ENCODE measurements at regions not wholly inside any gene's neighbourhood (a gene's known extent, or its start where the extent isn't known, plus 50 kb on each side); places are given as distances from the start of the nearest gene placed in this dataset.

DNA sequence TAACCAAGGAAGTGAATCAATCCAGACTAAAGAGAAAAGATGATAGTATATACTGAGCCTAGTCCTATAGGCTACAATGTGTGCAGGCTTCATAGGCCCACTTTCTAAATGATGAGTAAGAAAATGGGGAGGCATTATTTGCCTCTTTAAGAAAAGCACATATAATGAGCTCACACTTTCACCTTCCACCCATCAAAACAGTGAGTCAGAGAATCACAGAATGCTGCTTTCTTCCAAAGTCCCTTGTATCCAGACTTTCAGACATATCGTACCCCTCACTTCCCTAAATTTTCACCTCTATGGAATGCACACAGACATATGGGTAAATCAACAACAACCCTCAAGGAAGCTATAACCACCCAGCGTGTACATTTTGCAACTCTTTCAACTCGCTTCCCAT, 286.4 kb upstream of the PRKD1 start:
- H3K27me3 ChIP-seq (ENCODE audit: control insufficient read depth, insufficient read depth, low read length) = no peaks in the 10 kb centered on the region
- H3K4me3 ChIP-seq (ENCODE audit: low read length) = no peak overlapping the region
- DNase-seq (ENCODE audit: low read depth, low spot score) = no peak
- no peaks in the 10 kb centered on the region for H3K4me1 ChIP-seq (ENCODE audit: control insufficient read depth, insufficient read depth, low read length)
- no peaks in the 10 kb centered on the region for H3K36me3 ChIP-seq (ENCODE audit: control insufficient read depth, insufficient read depth, low read length)
- no peak overlapping the region for H3K27ac ChIP-seq (ENCODE audit: low read length)
- WGBS (ENCODE audit: insufficient coverage, insufficient read length) = no CpG with 5 or more reads among the region's 3 CpGs
- H3K9me3 ChIP-seq (ENCODE audit: control insufficient read depth, insufficient read depth, low read length) = no peaks in the 10 kb centered on the region

DNA sequence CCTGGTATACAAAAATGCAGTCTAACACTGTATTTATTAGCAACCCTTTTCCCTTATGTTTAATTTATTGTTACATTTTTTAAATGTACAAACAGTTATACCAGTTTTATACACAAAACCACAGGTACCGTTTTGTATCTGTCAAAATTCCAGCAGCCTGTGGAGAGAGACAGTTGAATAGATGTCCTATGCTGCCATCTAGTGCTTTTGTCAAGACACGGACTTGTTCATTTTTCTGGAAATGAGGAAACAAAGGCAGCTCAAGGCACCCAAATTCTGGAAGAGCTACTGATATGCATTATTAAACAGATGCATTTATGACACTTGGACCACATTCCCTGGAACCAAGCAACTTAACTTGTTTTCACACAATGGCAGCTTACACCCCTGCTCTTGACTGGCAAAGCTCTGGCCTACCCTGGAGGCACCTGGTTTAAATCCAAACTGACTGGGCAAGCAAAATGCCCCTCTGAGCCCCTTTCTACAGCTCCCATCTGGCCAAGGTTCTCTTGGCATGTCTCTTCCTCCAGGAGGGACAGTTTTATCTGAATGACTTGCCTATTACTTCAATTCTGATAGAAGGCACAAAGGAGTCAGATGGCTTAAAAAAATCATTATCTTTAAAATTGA, 286.9 kb upstream of the PRKD1 start:
- Histone ChIP-seq H3K4me1 (ENCODE audit: control insufficient read depth, insufficient read depth, low read length) (no peaks in the 10 kb centered on the region), H3K9me3 (ENCODE audit: control insufficient read depth, insufficient read depth, low read length) (no peaks in the 10 kb centered on the region), H3K36me3 (ENCODE audit: control insufficient read depth, insufficient read depth, low read length) (no peaks in the 10 kb centered on the region), H3K27ac (ENCODE audit: low read length) (no peak overlapping the region), H3K27me3 (ENCODE audit: control insufficient read depth, insufficient read depth, low read length) (no peaks in the 10 kb centered on the region), H3K4me3 (ENCODE audit: low read length) (no peak overlapping the region)
- WGBS (ENCODE audit: insufficient coverage, insufficient read length) = no CpG with 5 or more reads among the region's 2 CpGs
- peak; percentile 20 for DNase-seq (ENCODE audit: low read depth, low spot score)

DNA sequence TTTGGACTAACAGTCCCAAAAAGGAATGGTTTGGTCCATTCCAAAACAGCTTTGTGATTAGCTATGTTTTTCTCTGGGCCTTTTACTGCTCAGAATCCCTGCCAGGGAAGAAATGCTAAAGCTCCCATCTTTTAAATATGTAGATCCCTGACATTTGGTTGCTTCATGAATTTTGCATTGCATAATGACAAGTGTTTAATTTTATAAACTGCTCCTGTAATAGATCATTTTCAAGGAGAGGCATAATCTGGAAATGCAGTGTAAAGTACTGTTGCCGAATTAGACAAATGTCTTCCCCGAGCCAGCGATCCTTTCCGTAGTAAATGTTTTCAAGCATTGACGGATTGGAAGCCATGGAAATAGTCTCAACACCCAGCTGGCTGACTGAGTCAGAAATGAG, 291.3 kb upstream of the PRKD1 start:
- H3K36me3 ChIP-seq (ENCODE audit: control insufficient read depth, insufficient read depth, low read length) = no peaks in the 10 kb centered on the region
- no CpG with 5 or more reads among the region's 5 CpGs for WGBS (ENCODE audit: insufficient coverage, insufficient read length)
- H3K4me3 ChIP-seq (ENCODE audit: low read length) = no peak overlapping the region
- no peak overlapping the region for H3K27ac ChIP-seq (ENCODE audit: low read length)
- H3K27me3 ChIP-seq (ENCODE audit: control insufficient read depth, insufficient read depth, low read length) = no peaks in the 10 kb centered on the region
- no peak for DNase-seq (ENCODE audit: low read depth, low spot score)
- H3K9me3 ChIP-seq (ENCODE audit: control insufficient read depth, insufficient read depth, low read length) = no peaks in the 10 kb centered on the region
- H3K4me1 ChIP-seq (ENCODE audit: control insufficient read depth, insufficient read depth, low read length) = no peaks in the 10 kb centered on the region

DNA sequence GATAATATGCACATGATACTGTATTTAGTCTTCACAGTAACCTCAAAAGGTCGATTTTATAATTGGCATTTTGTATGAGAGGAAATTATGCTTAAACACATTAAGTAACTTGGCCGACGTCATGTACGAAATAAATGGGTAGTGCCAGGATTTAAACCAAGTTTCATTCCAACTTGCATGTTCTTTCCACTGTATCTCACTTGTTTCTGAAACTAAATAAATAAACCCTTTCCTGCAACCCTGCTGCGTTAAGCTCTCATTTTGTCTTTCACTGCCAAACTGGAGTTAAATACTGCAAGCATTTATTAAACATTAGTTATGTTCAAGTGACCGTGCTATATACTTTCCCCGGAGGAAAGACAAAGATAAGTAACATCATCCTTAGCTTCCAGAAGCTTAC, 293.9 kb upstream of the PRKD1 start:
- Histone ChIP-seq H3K36me3 (ENCODE audit: control insufficient read depth, insufficient read depth, low read length) (no peaks in the 10 kb centered on the region), H3K4me3 (ENCODE audit: low read length) (no peak overlapping the region), H3K4me1 (ENCODE audit: control insufficient read depth, insufficient read depth, low read length) (no peaks in the 10 kb centered on the region), H3K27me3 (ENCODE audit: control insufficient read depth, insufficient read depth, low read length) (no peaks in the 10 kb centered on the region), H3K9me3 (ENCODE audit: control insufficient read depth, insufficient read depth, low read length) (no peaks in the 10 kb centered on the region), H3K27ac (ENCODE audit: low read length) (no peak overlapping the region)
- DNase-seq (ENCODE audit: low read depth, low spot score) = no peak
- no CpG with 5 or more reads among the region's 7 CpGs for WGBS (ENCODE audit: insufficient coverage, insufficient read length)

- Histone ChIP-seq H3K4me1 (ENCODE audit: control insufficient read depth, insufficient read depth, low read length) (no peaks in the 10 kb centered on the region), H3K9me3 (ENCODE audit: control insufficient read depth, insufficient read depth, low read length) (no peaks in the 10 kb centered on the region), H3K27me3 (ENCODE audit: control insufficient read depth, insufficient read depth, low read length) (no peaks in the 10 kb centered on the region), H3K36me3 (ENCODE audit: control insufficient read depth, insufficient read depth, low read length) (no peaks in the 10 kb centered on the region), H3K4me3 (ENCODE audit: low read length) (no peak overlapping the region), H3K27ac (ENCODE audit: low read length) (no peak overlapping the region)
- no peak for DNase-seq (ENCODE audit: low read depth, low spot score)
- no CpG with 5 or more reads among the region's 2 CpGs for WGBS (ENCODE audit: insufficient coverage, insufficient read length)
Measured at GRCh38 chr14:30223385-30223785, 295.7 kb upstream of the PRKD1 start.

DNA sequence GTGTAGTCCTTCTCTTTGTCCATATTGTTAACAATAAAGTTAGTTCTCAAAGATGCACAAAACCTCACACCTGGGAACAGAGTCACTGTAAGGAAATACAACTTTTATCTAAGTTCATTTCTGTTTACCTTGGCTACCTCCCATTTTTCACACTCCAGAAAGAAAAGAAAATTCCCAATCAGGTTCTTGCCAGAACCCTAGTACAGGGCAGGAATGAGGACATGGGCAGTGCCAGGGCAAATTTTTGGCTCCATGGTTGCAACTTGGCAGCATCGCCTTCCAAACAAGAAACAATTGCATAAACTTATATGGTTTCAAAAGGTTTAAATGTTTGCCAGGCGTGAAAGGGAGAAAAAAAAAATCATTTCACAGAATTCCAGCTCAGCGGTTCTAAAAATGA, 296.3 kb upstream of the PRKD1 start:
- no peaks in the 10 kb centered on the region for H3K27me3 ChIP-seq (ENCODE audit: control insufficient read depth, insufficient read depth, low read length)
- H3K27ac ChIP-seq (ENCODE audit: low read length) = no peak overlapping the region
- no peaks in the 10 kb centered on the region for H3K9me3 ChIP-seq (ENCODE audit: control insufficient read depth, insufficient read depth, low read length)
- no peak for DNase-seq (ENCODE audit: low read depth, low spot score)
- no peaks in the 10 kb centered on the region for H3K36me3 ChIP-seq (ENCODE audit: control insufficient read depth, insufficient read depth, low read length)
- no CpG with 5 or more reads among the region's 3 CpGs for WGBS (ENCODE audit: insufficient coverage, insufficient read length)
- H3K4me3 ChIP-seq (ENCODE audit: low read length) = no peak overlapping the region
- H3K4me1 ChIP-seq (ENCODE audit: control insufficient read depth, insufficient read depth, low read length) = no peaks in the 10 kb centered on the region

GRCh38 chr14:30225176-30225575, 297.5 kb upstream of the PRKD1 start:
- DNase-seq (ENCODE audit: low read depth, low spot score) = no peak
- no peaks in the 10 kb centered on the region for H3K4me1 ChIP-seq (ENCODE audit: control insufficient read depth, insufficient read depth, low read length)
- WGBS (ENCODE audit: insufficient coverage, insufficient read length) = no CpG with 5 or more reads among the region's 1 CpG

DNA sequence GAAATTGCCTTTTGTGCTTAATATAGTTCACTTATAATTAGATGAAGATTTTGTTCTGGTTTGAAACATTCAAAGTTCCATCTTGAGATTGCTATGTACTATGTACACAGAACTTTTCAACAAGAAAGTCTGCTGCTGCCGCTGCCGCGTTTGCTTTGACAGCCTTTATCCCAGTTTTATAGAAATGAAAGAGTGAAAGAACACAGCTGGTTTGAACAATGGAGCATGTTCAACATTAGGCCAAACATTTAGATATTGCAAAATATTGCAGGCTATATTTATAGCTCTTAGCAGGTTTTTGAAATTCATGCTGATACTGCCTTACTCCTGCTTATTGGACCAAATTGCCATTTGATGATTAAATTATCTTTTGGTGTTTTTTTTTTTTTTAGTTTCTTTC, 299.8 kb upstream of the PRKD1 start:
- H3K9me3 ChIP-seq (ENCODE audit: control insufficient read depth, insufficient read depth, low read length) = no peaks in the 10 kb centered on the region
- DNase-seq (ENCODE audit: low read depth, low spot score) = no peak
- no peaks in the 10 kb centered on the region for H3K36me3 ChIP-seq (ENCODE audit: control insufficient read depth, insufficient read depth, low read length)
- H3K27me3 ChIP-seq (ENCODE audit: control insufficient read depth, insufficient read depth, low read length) = no peaks in the 10 kb centered on the region
- no peaks in the 10 kb centered on the region for H3K4me1 ChIP-seq (ENCODE audit: control insufficient read depth, insufficient read depth, low read length)
- no peak overlapping the region for H3K27ac ChIP-seq (ENCODE audit: low read length)
- no peak overlapping the region for H3K4me3 ChIP-seq (ENCODE audit: low read length)
- WGBS (ENCODE audit: insufficient coverage, insufficient read length) = no CpG with 5 or more reads among the region's 3 CpGs

More at GRCh38 chr14:30225176-30225575, 297.5 kb upstream of the PRKD1 start:
- Histone ChIP-seq H3K4me3 (ENCODE audit: low read length) (no peak overlapping the region), H3K36me3 (ENCODE audit: control insufficient read depth, insufficient read depth, low read length) (no peaks in the 10 kb centered on the region), H3K27me3 (ENCODE audit: control insufficient read depth, insufficient read depth, low read length) (no peaks in the 10 kb centered on the region), H3K27ac (ENCODE audit: low read length) (no peak overlapping the region), H3K9me3 (ENCODE audit: control insufficient read depth, insufficient read depth, low read length) (no peaks in the 10 kb centered on the region)

DNA sequence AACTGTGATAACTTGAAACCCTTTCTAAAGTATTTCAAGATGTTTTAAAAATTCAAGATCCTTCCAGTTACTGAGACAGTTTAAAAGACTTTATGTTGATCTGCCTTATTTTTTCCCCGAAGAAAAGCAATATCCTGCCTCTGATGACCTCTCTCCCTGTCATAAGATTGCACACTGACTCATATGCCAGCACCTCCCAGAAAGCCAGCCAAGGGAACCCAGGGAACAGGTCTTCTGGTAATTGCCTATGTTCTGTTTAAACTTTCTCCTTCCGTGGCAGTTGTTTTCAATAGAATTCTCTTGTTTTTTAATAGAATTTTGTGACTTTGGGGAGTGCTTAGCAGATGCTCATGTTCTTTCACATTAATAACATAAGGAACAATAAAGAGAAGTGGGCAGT, 300.2 kb upstream of the PRKD1 start:
- Histone ChIP-seq H3K36me3 (ENCODE audit: control insufficient read depth, insufficient read depth, low read length) (no peaks in the 10 kb centered on the region), H3K27me3 (ENCODE audit: control insufficient read depth, insufficient read depth, low read length) (no peaks in the 10 kb centered on the region), H3K4me1 (ENCODE audit: control insufficient read depth, insufficient read depth, low read length) (no peaks in the 10 kb centered on the region), H3K27ac (ENCODE audit: low read length) (no peak overlapping the region), H3K9me3 (ENCODE audit: control insufficient read depth, insufficient read depth, low read length) (no peaks in the 10 kb centered on the region), H3K4me3 (ENCODE audit: low read length) (no peak overlapping the region)
- no CpG with 5 or more reads among the region's 2 CpGs for WGBS (ENCODE audit: insufficient coverage, insufficient read length)
- DNase-seq (ENCODE audit: low read depth, low spot score) = no peak

- no peaks in the 10 kb centered on the region for H3K36me3 ChIP-seq (ENCODE audit: control insufficient read depth, insufficient read depth, low read length)
- no peaks in the 10 kb centered on the region for H3K27me3 ChIP-seq (ENCODE audit: control insufficient read depth, insufficient read depth, low read length)
- H3K4me1 ChIP-seq (ENCODE audit: control insufficient read depth, insufficient read depth, low read length) = no peaks in the 10 kb centered on the region
- no peak overlapping the region for H3K4me3 ChIP-seq (ENCODE audit: low read length)
- no peak for DNase-seq (ENCODE audit: low read depth, low spot score)
- no CpG with 5 or more reads among the region's 3 CpGs for WGBS (ENCODE audit: insufficient coverage, insufficient read length)
- H3K9me3 ChIP-seq (ENCODE audit: control insufficient read depth, insufficient read depth, low read length) = no peaks in the 10 kb centered on the region
- no peak overlapping the region for H3K27ac ChIP-seq (ENCODE audit: low read length)
Measured at GRCh38 chr14:30230719-30231118, 303.1 kb upstream of the PRKD1 start.

DNA sequence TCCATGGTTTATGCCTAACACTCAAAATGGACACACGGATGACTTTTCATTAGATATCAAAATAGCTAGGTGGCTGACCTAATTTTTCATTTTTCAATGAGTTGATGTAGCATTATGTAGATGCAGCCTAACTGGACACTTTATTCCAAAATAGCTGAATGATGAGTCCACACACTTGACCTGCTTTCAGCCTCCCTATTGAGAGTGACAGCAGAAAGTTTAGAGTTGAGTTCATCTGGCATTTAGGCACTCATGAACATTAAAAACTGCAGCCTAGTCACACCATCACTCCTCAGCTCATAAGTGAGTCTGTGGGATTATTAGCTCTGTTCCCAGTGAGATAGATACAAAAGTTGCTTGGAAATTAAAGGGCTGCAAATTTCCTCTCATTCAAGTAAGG, 307.3 kb upstream of the PRKD1 start:
- no peak for DNase-seq (ENCODE audit: low read depth, low spot score)
- H3K4me1 ChIP-seq (ENCODE audit: control insufficient read depth, insufficient read depth, low read length) = no peaks in the 10 kb centered on the region
- H3K36me3 ChIP-seq (ENCODE audit: control insufficient read depth, insufficient read depth, low read length) = no peaks in the 10 kb centered on the region
- H3K9me3 ChIP-seq (ENCODE audit: control insufficient read depth, insufficient read depth, low read length) = no peaks in the 10 kb centered on the region
- H3K27ac ChIP-seq (ENCODE audit: low read length) = no peak overlapping the region
- no CpG with 5 or more reads among the region's 1 CpG for WGBS (ENCODE audit: insufficient coverage, insufficient read length)
- H3K4me3 ChIP-seq (ENCODE audit: low read length) = no peak overlapping the region
- H3K27me3 ChIP-seq (ENCODE audit: control insufficient read depth, insufficient read depth, low read length) = no peaks in the 10 kb centered on the region
